NCI-H1105 treated with DMSO at 0.1 percent for 48 hours (cell line): ENCODE measurements at regions not wholly inside any gene's neighbourhood (a gene's known extent, or its start where the extent isn't known, plus 50 kb on each side); places are given as distances from the start of the nearest gene placed in this dataset.
"Not testable (repeated sequence)": the region's sequence is repeated elsewhere in the genome, so short reads cannot be mapped to it uniquely, and the experiment has no call there.

Experiments used
- DNase-seq: peaks from one replicate; lab custom pipeline; 2025; lab: John Stamatoyannopoulos, UW

DNA sequence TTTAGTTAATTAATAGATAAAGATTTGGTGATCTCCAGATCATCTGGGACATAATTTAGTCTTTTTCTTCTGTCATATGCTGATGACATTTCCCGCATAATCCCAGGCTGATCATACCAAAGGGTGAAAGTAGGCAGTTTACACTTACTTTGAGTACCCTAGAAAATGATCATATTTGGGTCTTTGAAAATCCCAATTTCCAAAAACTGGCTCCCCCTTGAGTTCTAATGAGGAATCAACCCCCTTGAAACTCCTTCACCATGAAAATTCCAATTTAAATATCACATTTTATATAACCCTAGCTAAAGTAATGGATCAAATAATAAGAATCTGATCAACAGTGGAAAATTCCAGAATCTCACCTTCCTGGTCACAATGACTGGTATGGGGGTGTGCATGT lies 223.4 kb downstream of the NAF1 start:
- no peak for DNase-seq

DNA sequence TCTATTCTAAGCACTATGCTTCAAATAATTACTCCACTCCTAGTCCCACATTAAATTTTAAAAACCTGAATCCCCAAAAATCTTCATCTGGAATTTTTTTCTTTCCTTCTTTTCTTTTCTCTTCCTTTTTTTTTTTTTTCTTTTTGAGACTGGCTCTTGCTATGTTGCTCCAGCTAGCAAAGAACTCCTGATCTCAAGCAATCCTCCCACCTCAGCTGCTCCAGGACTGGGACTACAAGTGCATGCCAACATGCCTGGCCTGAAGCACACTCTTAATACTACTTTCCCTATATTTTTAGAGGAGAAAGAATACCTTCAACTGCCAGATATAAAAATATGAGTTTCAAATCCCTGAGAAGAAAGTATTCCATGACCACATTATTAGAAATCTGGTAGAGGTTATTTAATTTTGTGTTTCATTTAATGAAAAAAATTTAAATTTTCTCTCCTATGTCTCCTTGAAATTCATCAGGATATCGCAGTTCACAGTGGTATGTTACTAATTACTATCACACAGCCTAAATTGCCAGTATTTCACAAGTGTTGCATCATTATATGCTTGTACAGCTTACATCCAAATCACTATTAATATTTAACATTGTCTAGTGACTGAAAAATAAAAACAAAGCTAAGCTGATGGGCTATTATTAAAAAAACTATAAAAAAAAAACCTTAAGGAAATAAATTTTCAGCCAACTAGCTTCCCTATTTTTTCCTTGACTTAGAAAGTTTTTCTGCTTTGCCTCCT lies 227.8 kb downstream of the NAF1 start:
- no peak for DNase-seq

DNA sequence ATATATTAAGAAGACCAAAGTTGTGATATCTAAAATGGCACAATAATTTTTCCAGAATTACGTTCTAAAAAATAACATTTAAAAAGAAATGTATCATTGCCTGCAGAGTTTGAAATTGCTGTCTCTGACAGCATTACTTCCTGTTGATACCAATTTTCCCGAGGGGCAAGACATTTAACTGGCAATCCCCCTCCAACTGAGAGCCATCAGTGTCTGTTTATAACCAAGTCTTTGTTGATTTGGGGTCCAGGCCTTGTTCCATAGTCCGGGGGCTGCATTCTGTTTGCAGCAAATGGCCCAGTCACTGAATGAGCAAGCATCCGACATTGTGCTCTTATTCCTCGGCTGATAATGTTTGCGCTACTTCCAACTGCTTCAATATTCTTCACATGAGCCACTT lies 231.5 kb downstream of the NAF1 start:
- no peak for DNase-seq

GRCh38 chr4:162931286-162931685 lies 235.4 kb downstream of the NAF1 start:
- no peak for DNase-seq

GRCh38 chr4:162921178-162921785 lies 245.4 kb downstream of the NAF1 start:
- no peak for DNase-seq

DNA sequence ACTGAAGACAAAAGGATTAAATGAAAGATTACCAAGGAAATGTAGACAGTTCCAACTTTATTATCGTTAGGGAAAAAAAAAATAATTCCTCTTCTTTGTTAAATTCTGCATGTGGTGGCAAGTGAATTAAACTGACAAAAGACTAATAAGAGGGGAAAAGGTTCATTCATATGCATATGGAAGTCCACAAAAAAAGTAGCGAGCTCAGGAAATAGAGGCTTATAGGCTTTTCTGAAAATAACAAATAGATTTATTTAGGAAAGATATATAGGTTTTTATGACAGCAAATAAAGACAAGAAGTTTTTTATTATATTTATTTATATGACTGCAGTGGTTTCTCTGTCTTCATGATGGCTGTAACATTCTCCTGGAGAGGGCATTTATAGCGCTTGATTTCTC lies 246.0 kb downstream of the NAF1 start:
- no peak for DNase-seq

DNA sequence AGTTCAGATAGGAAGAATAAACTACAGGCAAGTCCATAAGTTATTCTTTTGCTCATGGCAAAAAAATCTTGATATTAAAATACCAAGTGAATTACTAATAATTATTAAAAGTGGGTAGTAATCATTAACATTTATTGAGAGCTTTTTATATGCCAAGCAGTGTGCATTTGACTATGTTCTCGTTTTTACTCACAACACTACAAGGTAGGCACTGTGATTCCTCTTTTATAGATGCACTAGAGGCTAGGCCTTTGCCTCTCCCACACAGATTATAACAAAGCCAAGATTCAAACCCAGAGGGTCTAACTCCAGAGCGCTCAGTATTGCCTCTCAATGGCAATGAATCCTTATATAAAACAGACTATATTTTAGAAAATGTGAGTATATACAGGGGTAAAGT lies 254.2 kb downstream of the NAF1 start:
- no peak for DNase-seq

- DNase-seq, result no peak
Measured at GRCh38 chr4:162911349-162911748, 255.3 kb downstream of the NAF1 start.

- no peak for DNase-seq
Measured at GRCh38 chr4:162909952-162910351, 256.7 kb downstream of the NAF1 start.

GRCh38 chr4:162894387-162894786 lies 272.3 kb downstream of the NAF1 start:
- DNase-seq, result no peak

- DNase-seq, result no peak
Measured at GRCh38 chr4:162891788-162892707, 274.6 kb downstream of the NAF1 start.

GRCh38 chr4:162878096-162878495 lies 288.6 kb downstream of the NAF1 start:
- DNase-seq, result no peak

DNA sequence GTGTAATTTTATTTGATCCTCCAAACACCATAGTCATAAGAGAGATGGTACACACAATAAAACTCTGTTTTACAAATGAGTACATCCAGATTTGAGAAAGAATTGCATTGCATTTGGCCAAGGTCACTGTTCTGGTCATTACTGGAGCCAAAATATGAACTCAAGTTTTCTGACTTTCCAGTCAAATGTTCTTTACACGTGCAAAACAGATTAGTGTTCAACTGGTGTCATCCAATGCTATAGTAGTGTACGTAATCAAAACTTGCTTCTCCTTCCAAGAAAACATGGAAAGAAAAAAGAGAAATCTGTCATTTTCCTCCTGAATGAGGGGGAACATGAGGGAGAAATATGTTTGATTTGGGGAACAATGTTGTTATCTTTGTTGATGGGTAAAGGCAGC lies 291.9 kb downstream of the NAF1 start:
- DNase-seq, result no peak

GRCh38 chr4:162871990-162872389 lies 294.7 kb downstream of the NAF1 start:
- DNase-seq, result no peak

GRCh38 chr4:162869157-162869556 lies 297.5 kb downstream of the NAF1 start:
- DNase-seq, result no peak

GRCh38 chr4:162866565-162866964 lies 300.1 kb downstream of the NAF1 start:
- DNase-seq, result no peak

DNA sequence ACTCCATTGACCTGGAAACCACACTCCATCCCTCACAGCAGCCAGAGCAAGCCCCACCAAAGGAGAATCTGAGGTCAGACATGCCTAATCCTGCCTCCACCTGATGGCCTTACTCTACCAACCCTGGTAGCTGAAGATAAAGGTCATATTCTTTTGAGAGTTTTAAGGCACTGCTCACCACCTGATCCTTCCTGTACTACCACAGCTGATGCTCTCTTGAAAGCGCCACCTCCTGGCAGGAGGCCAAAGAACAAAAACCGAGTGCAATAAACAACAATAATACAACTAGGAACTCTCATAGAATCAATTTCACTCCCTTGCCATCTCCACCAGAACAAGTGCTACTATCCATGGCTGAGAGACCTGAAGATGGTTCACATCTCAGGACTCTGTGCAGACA lies 301.6 kb downstream of the NAF1 start:
- DNase-seq, result no peak

GRCh38 chr4:162853788-162854187 lies 312.9 kb downstream of the NAF1 start:
- DNase-seq, result no peak

DNA sequence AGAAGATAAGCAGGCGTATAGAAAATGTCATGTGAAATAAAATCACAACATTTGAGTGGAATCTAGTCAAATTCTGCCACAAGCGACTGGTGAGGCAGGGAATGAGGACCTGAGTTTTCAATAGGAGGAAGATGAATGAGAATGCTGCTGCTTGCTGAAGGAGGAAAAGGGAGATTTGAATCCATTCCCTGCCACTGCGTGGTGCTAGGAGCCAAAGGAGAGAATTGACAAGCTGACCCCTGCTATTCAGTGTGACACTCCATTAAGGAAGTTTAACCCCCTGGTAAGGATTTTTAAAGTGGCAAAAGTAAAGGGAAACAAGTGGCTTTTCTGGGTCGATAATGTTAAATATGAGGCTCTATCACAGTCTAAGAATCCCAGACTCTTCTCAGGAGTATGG lies 314.0 kb downstream of the NAF1 start:
- DNase-seq, result no peak

- not testable (repeated sequence) for DNase-seq
Measured at GRCh38 chr4:162851241-162851758, 315.4 kb downstream of the NAF1 start.

- peak; percentile 78 for DNase-seq
Measured at GRCh38 chr4:162849937-162850336, 316.8 kb downstream of the NAF1 start.

- no peak for DNase-seq
Measured at GRCh38 chr4:162847945-162848549, 318.6 kb downstream of the NAF1 start.
